ENCODE measurements at regions not wholly inside any gene's neighbourhood (a gene's known extent, or its start where the extent isn't known, plus 50 kb on each side); places are given as distances from the start of the nearest gene placed in this dataset.
A peak's percentile ranks its signal among the peaks of the same experiment; 100 is the strongest.

- no peak for TF ChIP-seq CTCF (IDR thresholded peaks at IDR 0.05; ENCODE audit: low read depth, low read length)
- H3K4me1 ChIP-seq (ENCODE audit: low read depth) = peaks cover 18% of the 10 kb centered on the region
- H3K9me3 ChIP-seq (ENCODE audit: low read depth) = no peaks in the 10 kb centered on the region
- H3K4me3 ChIP-seq = no peak overlapping the region
- no peaks in the 10 kb centered on the region for H3K36me3 ChIP-seq
- DNase-seq (ENCODE audit: low read depth in 1 of 2, low spot score in 1 of 2) = peak in 1 of 2 donors; percentile 69
- H3K27ac ChIP-seq = no peak overlapping the region
- H3K27me3 ChIP-seq = no peaks in the 10 kb centered on the region
These were observed 61.6 kb downstream of the ARL6IP4 start for GRCh38 chr12:123041811-123042655.

- H3K36me3 ChIP-seq = no peaks in the 10 kb centered on the region
- no peaks in the 10 kb centered on the region for H3K27me3 ChIP-seq
- TF ChIP-seq CTCF (IDR thresholded peaks at IDR 0.05; ENCODE audit: low read depth, low read length) = no peak
- H3K4me1 ChIP-seq (ENCODE audit: low read depth) = peaks cover 23% of the 10 kb centered on the region
- no peak for DNase-seq (ENCODE audit: low read depth in 1 of 2, low spot score in 1 of 2)
- no peaks in the 10 kb centered on the region for H3K9me3 ChIP-seq (ENCODE audit: low read depth)
- H3K27ac ChIP-seq = no peak overlapping the region
- H3K4me3 ChIP-seq = no peak overlapping the region
These were observed 60.6 kb downstream of the ARL6IP4 start for GRCh38 chr12:123041042-123041531.

GRCh38 chr12:123040106-123040505 is 59.6 kb downstream of the ARL6IP4 start:
- Histone ChIP-seq H3K36me3 (no peaks in the 10 kb centered on the region), H3K27me3 (no peaks in the 10 kb centered on the region), H3K4me1 (ENCODE audit: low read depth) (peaks cover 20% of the 10 kb centered on the region), H3K27ac (no peak overlapping the region), H3K4me3 (no peak overlapping the region), H3K9me3 (ENCODE audit: low read depth) (no peaks in the 10 kb centered on the region)
- no peak for TF ChIP-seq CTCF (IDR thresholded peaks at IDR 0.05; ENCODE audit: low read depth, low read length)
- peak in 1 of 2 donors; percentile 40 for DNase-seq (ENCODE audit: low read depth in 1 of 2, low spot score in 1 of 2)

GRCh38 chr12:123038966-123039365 is 58.5 kb downstream of the ARL6IP4 start:
- Histone ChIP-seq H3K36me3 (no peaks in the 10 kb centered on the region), H3K9me3 (ENCODE audit: low read depth) (no peaks in the 10 kb centered on the region), H3K4me3 (no peak overlapping the region), H3K4me1 (ENCODE audit: low read depth) (peaks cover 9% of the 10 kb centered on the region), H3K27ac (no peak overlapping the region), H3K27me3 (no peaks in the 10 kb centered on the region)
- no peak for DNase-seq (ENCODE audit: low read depth in 1 of 2, low spot score in 1 of 2)
- no peak for TF ChIP-seq CTCF (IDR thresholded peaks at IDR 0.05; ENCODE audit: low read depth, low read length)

- TF ChIP-seq CTCF (IDR thresholded peaks at IDR 0.05; ENCODE audit: low read depth, low read length) = no peak
- no peak overlapping the region for H3K27ac ChIP-seq
- DNase-seq (ENCODE audit: low read depth in 1 of 2, low spot score in 1 of 2) = no peak
- peaks cover 8% of the 10 kb centered on the region for H3K4me1 ChIP-seq (ENCODE audit: low read depth)
- H3K27me3 ChIP-seq = no peaks in the 10 kb centered on the region
- H3K9me3 ChIP-seq (ENCODE audit: low read depth) = no peaks in the 10 kb centered on the region
- no peak overlapping the region for H3K4me3 ChIP-seq
- no peaks in the 10 kb centered on the region for H3K36me3 ChIP-seq
These were observed 58.0 kb downstream of the ARL6IP4 start for GRCh38 chr12:123038486-123038885.
